Keratinocyte (primary cell): ENCODE measurements at regions not wholly inside any gene's neighbourhood (a gene's known extent, or its start where the extent isn't known, plus 50 kb on each side); places are given as distances from the start of the nearest gene placed in this dataset.
"Not testable (repeated sequence)": the region's sequence is repeated elsewhere in the genome, so short reads cannot be mapped to it uniquely, and the experiment has no call there.

Source experiments
- DNase-seq: peaks from one replicate; pipeline ENCODE4 v3.0.0-alpha.2; 2011; ENCODE audit warnings: low read depth, missing footprints, low spot score
- FAIRE-seq: peaks from 2 replicates; lab custom pipeline; 2011; peaks lifted over from hg19 to GRCh38; lab: Jason Lieb, UNC
- H2AFZ ChIP-seq: 2 replicates; pipeline ENCODE4 v1.6.0; 2012; ENCODE audit warnings: low read length, control low read depth, inconsistent platforms; ENCODE audit not compliant: control insufficient read depth
- H3K27ac ChIP-seq: 2 replicates; pipeline ENCODE4 v1.5.1; 2011; ENCODE audit warnings: low read length; ENCODE audit not compliant: control insufficient read depth, insufficient read depth
- H3K27me3 ChIP-seq: 3 replicates; pipeline ENCODE4 v1.6.0; 2011; ENCODE audit warnings: low read length; ENCODE audit not compliant: control insufficient read depth, insufficient read depth; ENCODE audit errors: extremely low read depth
- H3K36me3 ChIP-seq, 2 experiments: 2 replicates in 1 of 2; 3 replicates in 1 of 2; pipeline ENCODE4 v1.5.1; 2011; ENCODE audit warnings: low read length in 2 of 2, mild to moderate bottlenecking in 1 of 2; ENCODE audit not compliant: control insufficient read depth in 2 of 2, insufficient read depth in 2 of 2; ENCODE audit errors: extremely low read depth in 1 of 2
- H3K4me1 ChIP-seq: 3 replicates; pipeline ENCODE4 v1.5.1; 2011; ENCODE audit warnings: low read length; ENCODE audit not compliant: control insufficient read depth, insufficient read depth; ENCODE audit errors: extremely low read depth
- H3K4me2 ChIP-seq: 3 replicates; pipeline ENCODE4 v1.6.0; 2011; ENCODE audit warnings: low read depth, low read length; ENCODE audit not compliant: control insufficient read depth, insufficient read depth; ENCODE audit errors: extremely low read depth
- H3K4me3 ChIP-seq, 3 experiments: fragments of 200-600 bp in 1 of 3; sonication (generic) in 1 of 3; 2 replicates in 2 of 3; 3 replicates in 1 of 3; pipeline ENCODE4 v1.5.1; 2011 to 2016; ENCODE audit warnings: low read length in 3 of 3, mild to moderate bottlenecking in 3 of 3, control low read depth in 2 of 3, inconsistent platforms in 1 of 3, low read depth in 1 of 3, mixed read lengths in 1 of 3, mixed run types in 1 of 3, moderate library complexity in 1 of 3; ENCODE audit not compliant: control insufficient read depth in 2 of 3, insufficient read depth in 2 of 3; ENCODE audit errors: extremely low read depth in 1 of 3
- H3K79me2 ChIP-seq: 2 replicates; pipeline ENCODE4 v1.6.0; 2012; ENCODE audit warnings: low read length; ENCODE audit not compliant: control insufficient read depth, insufficient read depth
- H3K9ac ChIP-seq: 3 replicates; pipeline ENCODE4 v1.6.0; 2011; ENCODE audit warnings: low read length; ENCODE audit not compliant: control insufficient read depth, insufficient read depth; ENCODE audit errors: extremely low read depth
- H3K9me1 ChIP-seq: 3 replicates; pipeline ENCODE4 v1.6.0; 2011; ENCODE audit warnings: low read length; ENCODE audit not compliant: control insufficient read depth, insufficient read depth; ENCODE audit errors: extremely low read depth
- H3K9me3 ChIP-seq: 2 replicates; pipeline ENCODE4 v1.5.1; 2012; ENCODE audit warnings: low read depth, low read length; ENCODE audit not compliant: control insufficient read depth
- H4K20me1 ChIP-seq: 3 replicates; pipeline ENCODE4 v1.6.0; 2011; ENCODE audit warnings: low read length; ENCODE audit not compliant: control insufficient read depth, insufficient read depth; ENCODE audit errors: extremely low read depth
- dilution Hi-C: fragments of 300-500 bp; cut with MboI; formaldehyde crosslinking; loops from one replicate; pipeline ENCODE4 v1.7.0; 2020; ENCODE audit warnings: low sequenced_read_pairs; ENCODE audit not compliant: extremely low pct_ligation_motif_present

DNA sequence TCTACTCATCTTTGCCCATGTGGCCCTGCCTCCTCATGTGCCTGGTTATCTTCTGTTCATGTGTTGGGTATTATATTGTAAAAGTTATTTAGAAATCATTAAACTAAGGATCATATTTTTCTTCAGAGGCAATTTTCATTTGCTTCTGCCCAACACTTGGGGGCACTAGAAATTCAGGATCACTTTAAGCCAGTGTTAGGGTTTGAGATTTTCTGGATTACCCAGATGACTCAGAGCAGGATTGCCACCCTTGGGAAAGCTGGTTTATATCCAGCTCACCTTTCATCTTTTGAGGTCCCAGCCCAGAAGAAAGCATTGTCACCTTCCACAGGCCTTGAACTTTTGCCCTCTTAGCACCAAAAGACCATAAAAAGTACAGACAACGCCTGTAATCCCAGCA is 99.4 kb upstream of the NBPF12 start:
- H3K9ac ChIP-seq, dilution Hi-C loops, FAIRE-seq: not testable (repeated sequence)

DNA sequence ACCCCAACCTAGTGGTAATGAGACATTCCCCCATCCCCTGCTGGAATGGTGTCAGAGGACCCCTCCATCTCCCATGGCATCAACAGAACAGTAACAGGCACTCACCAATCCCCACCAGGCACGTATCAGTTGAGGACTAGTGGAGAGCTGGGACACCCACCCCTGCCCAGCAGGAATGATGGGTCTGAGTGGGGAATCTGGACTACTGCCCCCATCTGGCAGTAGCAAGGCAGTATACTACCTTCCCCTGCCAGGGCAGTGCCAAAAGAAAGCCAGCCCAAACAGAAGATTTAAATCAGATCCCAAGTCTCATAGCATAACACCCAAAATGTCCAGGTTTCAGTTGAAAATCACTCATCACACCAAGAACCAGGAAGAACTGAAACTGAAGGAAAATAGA is 111.2 kb upstream of the NBPF12 start:
- FAIRE-seq, H3K9me1 ChIP-seq, H3K27me3 ChIP-seq, H3K4me1 ChIP-seq, H2AFZ ChIP-seq, DNase-seq, H3K4me2 ChIP-seq, H4K20me1 ChIP-seq, H3K79me2 ChIP-seq, H3K36me3 ChIP-seq, H3K27ac ChIP-seq, H3K9me3 ChIP-seq, dilution Hi-C loops, H3K4me3 ChIP-seq, H3K9ac ChIP-seq: not testable (repeated sequence)

More for the DNA sequence above, 99.4 kb upstream of the NBPF12 start:
- H3K27me3 ChIP-seq, H3K36me3 ChIP-seq, DNase-seq, H2AFZ ChIP-seq, H3K4me2 ChIP-seq, H3K4me1 ChIP-seq, H3K79me2 ChIP-seq, H3K9me3 ChIP-seq, H3K27ac ChIP-seq, H3K9me1 ChIP-seq, H4K20me1 ChIP-seq, H3K4me3 ChIP-seq: not testable (repeated sequence)

DNA sequence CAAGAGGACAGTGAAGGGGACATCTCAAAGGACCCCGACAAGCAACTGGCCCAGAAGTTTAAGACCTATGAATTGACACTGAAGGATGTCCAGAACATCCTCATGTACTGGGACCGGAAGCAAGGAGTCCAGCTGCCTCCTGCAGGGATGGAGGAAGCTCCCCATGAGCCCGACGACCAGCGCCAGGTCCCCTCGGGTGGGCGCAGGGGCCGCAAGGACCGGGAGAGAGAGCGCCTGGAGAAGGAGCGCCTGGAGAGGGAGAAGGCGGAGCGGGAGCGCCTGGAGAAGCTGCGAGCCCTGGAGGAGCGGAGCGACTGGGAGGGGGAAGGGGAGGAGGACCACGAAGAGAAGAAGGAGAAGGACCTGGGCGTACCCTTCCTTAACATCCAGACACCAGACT is 143.9 kb upstream of the NBPF12 start:
- H3K27ac ChIP-seq, FAIRE-seq, dilution Hi-C loops: not testable (repeated sequence)

DNA sequence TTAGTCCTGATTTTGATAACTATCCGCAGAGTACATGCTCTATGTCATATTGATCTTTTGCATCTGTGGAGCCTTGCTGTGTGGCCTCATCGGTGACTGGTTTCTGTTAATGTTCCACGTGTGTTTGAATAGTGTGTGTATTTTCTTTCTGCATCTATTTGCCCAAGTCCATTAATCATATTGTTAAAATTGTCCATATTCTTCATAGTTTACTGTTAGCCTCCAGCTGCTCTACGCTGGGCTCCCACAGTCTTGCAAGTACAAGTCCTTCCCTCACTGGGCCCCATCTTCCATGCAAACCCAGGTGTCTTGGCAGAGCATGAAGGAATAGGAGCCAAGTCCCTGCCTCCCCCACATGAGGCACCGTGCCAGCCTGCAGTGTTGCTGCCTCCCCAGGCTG is 145.4 kb upstream of the NBPF12 start:
- FAIRE-seq, H3K9me1 ChIP-seq, H3K4me3 ChIP-seq, H3K36me3 ChIP-seq, H3K27me3 ChIP-seq, H3K4me2 ChIP-seq, H3K4me1 ChIP-seq, H3K27ac ChIP-seq, H2AFZ ChIP-seq, DNase-seq, H4K20me1 ChIP-seq, H3K9me3 ChIP-seq, H3K79me2 ChIP-seq, dilution Hi-C loops, H3K9ac ChIP-seq: not testable (repeated sequence)

More for the DNA sequence above, 143.9 kb upstream of the NBPF12 start:
- not testable (repeated sequence) for DNase-seq, H3K4me2 ChIP-seq, H3K9ac ChIP-seq, H3K36me3 ChIP-seq, H4K20me1 ChIP-seq, H3K9me3 ChIP-seq, H3K4me3 ChIP-seq, H3K4me1 ChIP-seq, H3K79me2 ChIP-seq, H2AFZ ChIP-seq, H3K9me1 ChIP-seq, H3K27me3 ChIP-seq

DNA sequence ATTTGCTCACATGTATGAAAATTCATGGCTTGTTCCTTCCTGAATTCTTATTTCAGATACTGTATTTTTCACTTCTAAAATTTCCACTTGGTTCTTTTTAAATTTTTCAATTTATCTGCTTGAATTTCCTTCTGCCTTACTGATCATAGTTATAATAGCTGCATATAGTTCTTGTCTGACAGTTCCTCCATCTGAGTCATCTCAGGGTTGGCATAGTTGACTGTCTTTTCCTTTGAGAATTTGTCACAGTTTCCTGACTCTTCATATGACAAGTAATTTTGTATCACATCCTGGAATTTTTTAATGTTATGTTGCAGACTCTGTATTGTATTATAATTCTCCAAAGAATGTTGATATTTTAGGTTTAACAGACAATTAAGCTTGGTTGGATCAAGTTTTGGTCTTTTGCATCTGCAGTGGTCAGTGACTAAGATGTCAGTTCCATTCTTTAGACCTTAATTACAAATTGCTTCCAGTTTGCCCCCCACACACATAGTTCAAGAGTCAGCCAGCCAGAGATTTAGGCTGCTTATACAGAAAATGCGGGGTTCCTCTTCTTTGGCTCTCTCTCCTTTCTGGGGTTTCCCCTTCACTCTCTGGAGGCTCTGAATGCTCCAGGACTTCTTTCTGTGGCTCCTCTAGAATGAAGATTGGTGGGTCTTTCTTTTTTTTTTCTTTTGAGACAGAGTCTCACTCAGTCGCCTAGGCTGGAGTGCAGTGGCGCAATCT is 153.7 kb upstream of the NBPF12 start:
- H3K79me2 ChIP-seq, H3K9ac ChIP-seq, H3K36me3 ChIP-seq, FAIRE-seq, H3K27me3 ChIP-seq, H3K27ac ChIP-seq, H3K9me3 ChIP-seq, H3K4me2 ChIP-seq, H4K20me1 ChIP-seq, H3K4me1 ChIP-seq, H3K4me3 ChIP-seq, dilution Hi-C loops, DNase-seq, H3K9me1 ChIP-seq, H2AFZ ChIP-seq: not testable (repeated sequence)
